DND-41 (cell line): ENCODE measurements at regions not wholly inside any gene's neighbourhood (a gene's known extent, or its start where the extent isn't known, plus 50 kb on each side); places are given as distances from the start of the nearest gene placed in this dataset.

Experiments used
- ATAC-seq: fragments of 200-7000 bp; cut with Tn5 transposase; 3 replicates; pipeline ENCODE4 v1.9.1; 2021; ENCODE audit warnings: low read depth; ENCODE audit not compliant: insufficient read depth
- DNase-seq: peaks from one replicate; pipeline ENCODE4 v3.0.0-alpha.2; 2020
- H2AFZ ChIP-seq: 2 replicates; pipeline ENCODE4 v1.6.0; 2012; ENCODE audit warnings: low read depth, low read length
- H3K27ac ChIP-seq: 2 replicates; pipeline ENCODE4 v1.5.1; 2012; ENCODE audit warnings: low read length, inconsistent platforms
- H3K27me3 ChIP-seq: fragments of 200-600 bp; sonication (generic); 2 replicates; pipeline ENCODE4 v1.6.0; 2012; ENCODE audit warnings: low read length, mild to moderate bottlenecking, inconsistent platforms; ENCODE audit not compliant: insufficient read depth, poor library complexity
- H3K36me3 ChIP-seq: 2 replicates; pipeline ENCODE4 v1.5.1; 2012; ENCODE audit warnings: low read length, inconsistent platforms; ENCODE audit not compliant: insufficient read depth
- H3K4me1 ChIP-seq: 2 replicates; pipeline ENCODE4 v1.5.1; 2012; ENCODE audit warnings: mild to moderate bottlenecking, low read length; ENCODE audit not compliant: insufficient read depth
- H3K4me2 ChIP-seq: 2 replicates; pipeline ENCODE4 v1.6.0; 2012; ENCODE audit warnings: mild to moderate bottlenecking, moderate library complexity, low read length, inconsistent platforms; ENCODE audit not compliant: insufficient read depth
- H3K4me3 ChIP-seq, 2 experiments: fragments of 200-600 bp in 1 of 2; shearing (Covaris generic) in 1 of 2; 2 replicates each; pipeline ENCODE4 v1.5.1; 2012 to 2016; ENCODE audit warnings: inconsistent platforms in 2 of 2, low read length in 2 of 2, mild to moderate bottlenecking in 2 of 2, low read depth in 1 of 2, moderate library complexity in 1 of 2
- H3K79me2 ChIP-seq: 2 replicates; pipeline ENCODE4 v1.6.0; 2012; ENCODE audit warnings: low read length, inconsistent platforms; ENCODE audit not compliant: insufficient read depth
- H3K9ac ChIP-seq: 2 replicates; pipeline ENCODE4 v1.6.0; 2012; ENCODE audit warnings: low read depth, mild to moderate bottlenecking, inconsistent platforms, low read length, moderate library complexity
- H3K9me3 ChIP-seq: 2 replicates; pipeline ENCODE4 v1.5.1; 2012; ENCODE audit warnings: low read length, moderate library complexity, mild to moderate bottlenecking, inconsistent platforms; ENCODE audit not compliant: insufficient read depth, severe bottlenecking
- H4K20me1 ChIP-seq: 2 replicates; pipeline ENCODE4 v1.6.0; 2012; ENCODE audit warnings: low read length; ENCODE audit not compliant: insufficient read depth
- CTCF ChIP-seq: IDR thresholded peaks from 2 replicates; pipeline ENCODE4 v1.5.1; 2012; ENCODE audit warnings: borderline replicate concordance, low read length, moderate library complexity, mild to moderate bottlenecking; ENCODE audit not compliant: poor library complexity, severe bottlenecking; ENCODE audit errors: extremely low read depth
- EZH2 ChIP-seq: IDR thresholded peaks from 3 replicates; pipeline ENCODE4 v1.6.1; 2012; ENCODE audit warnings: borderline replicate concordance, low read depth, mild to moderate bottlenecking, moderate library complexity, low read length, inconsistent platforms; ENCODE audit not compliant: severe bottlenecking

DNA sequence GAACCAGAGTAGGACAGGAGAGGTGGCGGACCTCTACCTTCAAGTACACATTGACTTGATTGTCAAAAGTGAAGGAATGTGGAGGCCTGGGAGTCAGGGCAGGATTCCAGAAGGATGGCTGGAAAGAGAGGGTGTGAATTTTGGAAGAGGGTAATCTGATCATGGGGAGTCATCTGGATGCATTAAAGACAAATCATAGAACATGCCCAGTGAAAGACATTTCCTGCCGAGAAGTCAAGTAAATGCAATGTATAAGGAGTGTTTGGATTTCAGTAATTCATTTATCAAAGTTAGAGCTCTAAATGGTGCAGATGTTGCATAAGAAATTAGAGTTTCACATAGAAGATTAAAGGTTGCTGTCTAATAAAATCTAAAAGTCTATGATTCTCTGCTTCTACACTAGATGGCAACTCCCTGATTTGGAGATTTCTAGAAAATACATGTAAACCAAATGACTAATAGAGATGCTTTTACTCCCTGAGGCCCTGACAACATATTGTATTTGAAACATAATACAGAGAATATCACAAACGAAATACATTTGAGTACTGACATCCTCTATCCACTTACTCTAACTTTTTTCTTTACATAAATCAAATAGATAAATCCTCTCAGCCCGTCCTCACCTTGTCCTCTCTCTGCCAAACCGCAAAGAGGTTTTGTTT, 91.3 kb downstream of the KCNA5 start:
- ATAC-seq (no peak), DNase-seq (no peak)
- H4K20me1 ChIP-seq = no peaks in the 10 kb centered on the region
- no peaks in the 10 kb centered on the region for H3K79me2 ChIP-seq
- no peak overlapping the region for H3K4me2 ChIP-seq
- no peaks in the 10 kb centered on the region for H3K4me1 ChIP-seq
- H3K4me3 ChIP-seq = no peak overlapping the region
- H3K9me3 ChIP-seq = peaks cover 5% of the 10 kb centered on the region
- TF ChIP-seq EZH2 (no peak), CTCF (no peak)
- H2AFZ ChIP-seq = no peak overlapping the region
- no peak overlapping the region for H3K9ac ChIP-seq
- no peak overlapping the region for H3K27ac ChIP-seq
- no peaks in the 10 kb centered on the region for H3K36me3 ChIP-seq
- H3K27me3 ChIP-seq = peaks cover 17% of the 10 kb centered on the region

DNA sequence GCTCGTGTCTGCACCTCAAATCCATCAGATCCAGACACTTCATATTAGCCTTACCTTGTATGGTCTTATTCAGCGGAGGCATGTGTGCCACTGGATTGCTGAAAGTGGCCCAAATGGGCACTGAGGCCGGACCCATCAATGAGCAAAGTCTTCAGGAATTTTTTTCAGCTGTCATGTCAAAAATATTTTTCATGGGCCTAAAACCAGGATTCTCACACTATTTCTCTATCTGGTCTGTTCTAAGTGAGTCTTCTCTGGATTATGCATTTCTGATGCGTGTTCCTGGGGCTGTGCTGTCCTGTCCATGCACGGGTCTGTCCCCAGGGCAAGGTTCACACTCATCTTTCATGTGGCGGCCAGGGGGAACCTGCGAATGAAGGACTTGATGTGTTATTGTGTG, 94.6 kb downstream of the KCNA5 start:
- Histone ChIP-seq H3K9ac (no peak overlapping the region), H4K20me1 (no peaks in the 10 kb centered on the region), H3K27me3 (peaks cover 19% of the 10 kb centered on the region), H3K4me1 (no peaks in the 10 kb centered on the region), H3K27ac (no peak overlapping the region), H2AFZ (no peak overlapping the region), H3K79me2 (no peaks in the 10 kb centered on the region), H3K36me3 (no peaks in the 10 kb centered on the region), H3K9me3 (peaks cover 5% of the 10 kb centered on the region), H3K4me2 (no peak overlapping the region), H3K4me3 (no peak overlapping the region)
- DNase-seq = no peak
- ATAC-seq = no peak
- TF ChIP-seq EZH2 (no peak), CTCF (no peak)

DNA sequence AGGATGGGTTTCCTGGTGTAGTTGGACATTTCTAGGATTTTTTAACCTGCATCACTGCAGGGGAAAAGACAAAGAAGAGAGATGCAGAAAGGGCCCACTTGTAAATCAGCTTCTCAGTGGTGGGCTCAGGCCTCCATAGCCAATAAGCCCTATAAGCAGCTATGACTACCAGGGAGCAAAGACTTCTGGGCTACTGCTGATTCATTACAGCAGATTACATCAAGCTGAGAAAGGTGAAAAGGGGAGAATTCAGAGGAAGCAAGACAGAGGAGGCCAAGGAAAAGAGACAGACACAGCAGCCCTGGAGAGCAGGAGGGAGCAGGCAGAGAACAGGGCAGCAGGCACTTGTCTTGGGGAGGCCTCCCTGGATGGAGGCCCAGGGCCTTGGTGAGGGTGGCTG, 95.2 kb downstream of the KCNA5 start:
- no peak for ATAC-seq
- Histone ChIP-seq H3K9ac (no peak overlapping the region), H3K27me3 (peaks cover 17% of the 10 kb centered on the region), H3K4me1 (no peaks in the 10 kb centered on the region), H3K79me2 (no peaks in the 10 kb centered on the region), H4K20me1 (no peaks in the 10 kb centered on the region), H3K4me3 (no peak overlapping the region), H3K4me2 (no peak overlapping the region), H3K9me3 (peaks cover 5% of the 10 kb centered on the region), H2AFZ (no peak overlapping the region), H3K36me3 (no peaks in the 10 kb centered on the region), H3K27ac (no peak overlapping the region)
- TF ChIP-seq CTCF (no peak), EZH2 (no peak)
- DNase-seq = no peak
